Right atrium auricular region (tissue), 2 donors: ENCODE measurements at regions not wholly inside any gene's neighbourhood (a gene's known extent, or its start where the extent isn't known, plus 50 kb on each side); places are given as distances from the start of the nearest gene placed in this dataset.

ENCODE experiments used
- DNase-seq: peaks from one replicate; pipeline ENCODE4 v3.0.0-alpha.2; 2019; ENCODE audit warnings: low spot score
- H3K27ac ChIP-seq, 2 donors: fragments of 200-600 bp; sonication (generic); 1 replicate in 1 of 2; 2 replicates in 1 of 2; pipeline ENCODE4 v1.5.1; 2016 to 2019
- H3K27me3 ChIP-seq, 2 donors: fragments of 200-600 bp; sonication (generic); one replicate each; pipeline versions ENCODE4 v1.5.1 to v1.6.0; 2017 to 2019
- H3K36me3 ChIP-seq: fragments of 200-600 bp; sonication (generic); one replicate; pipeline ENCODE4 v1.5.1; 2016
- H3K4me1 ChIP-seq, 2 donors: fragments of 200-600 bp; sonication (generic); one replicate each; pipeline versions ENCODE4 v1.5.1 to v1.6.0; 2017 to 2019
- H3K4me3 ChIP-seq, 2 donors: fragments of 200-600 bp; sonication (generic); 1 replicate in 1 of 2; 2 replicates in 1 of 2; pipeline ENCODE4 v1.5.1; 2017 to 2019; ENCODE audit warnings: mild to moderate bottlenecking in 1 of 2, moderate library complexity in 1 of 2
- H3K9me3 ChIP-seq, 2 donors: fragments of 200-600 bp; sonication (generic); one replicate each; pipeline ENCODE4 v1.5.1; 2019
- CTCF ChIP-seq, 2 donors: fragments of 200-600 bp; sonication (generic); IDR thresholded peaks; one replicate each; pipeline ENCODE4 v1.5.1; 2019; ENCODE audit warnings: antibody characterized with exemption in 2 of 2

- Histone ChIP-seq H3K4me3 (no peak overlapping the region), H3K27me3 (no peaks in the 10 kb centered on the region), H3K27ac (no peak overlapping the region), H3K36me3 (no peaks in the 10 kb centered on the region), H3K4me1 (no peaks in the 10 kb centered on the region), H3K9me3 (no peaks in the 10 kb centered on the region)
- no peak for TF ChIP-seq CTCF (IDR thresholded peaks at IDR 0.05)
- no peak for DNase-seq
Measured at GRCh38 chr20:17026346-17026745, 200.5 kb upstream of the PCSK2 start.

- no peaks in the 10 kb centered on the region for H3K9me3 ChIP-seq
- no peak for DNase-seq
- no peaks in the 10 kb centered on the region for H3K36me3 ChIP-seq
- no peaks in the 10 kb centered on the region for H3K27me3 ChIP-seq
- TF ChIP-seq CTCF (IDR thresholded peaks at IDR 0.05) = no peak
- H3K27ac ChIP-seq = no peak overlapping the region
- H3K4me1 ChIP-seq = no peaks in the 10 kb centered on the region
- no peak overlapping the region for H3K4me3 ChIP-seq
Measured at GRCh38 chr20:17029698-17030097, 197.1 kb upstream of the PCSK2 start.

- Histone ChIP-seq H3K27me3 (no peaks in the 10 kb centered on the region), H3K27ac (no peak overlapping the region), H3K9me3 (no peaks in the 10 kb centered on the region), H3K4me3 (no peak overlapping the region), H3K36me3 (no peaks in the 10 kb centered on the region), H3K4me1 (no peaks in the 10 kb centered on the region)
- TF ChIP-seq CTCF (IDR thresholded peaks at IDR 0.05) = no peak
- no peak for DNase-seq
Measured at GRCh38 chr20:17036541-17036940, 190.3 kb upstream of the PCSK2 start.

- Histone ChIP-seq H3K4me1 (no peaks in the 10 kb centered on the region), H3K4me3 (no peak overlapping the region), H3K27ac (no peak overlapping the region), H3K36me3 (no peaks in the 10 kb centered on the region), H3K27me3 (no peaks in the 10 kb centered on the region), H3K9me3 (no peaks in the 10 kb centered on the region)
- no peak for DNase-seq
- TF ChIP-seq CTCF (IDR thresholded peaks at IDR 0.05) = no peak
Measured at GRCh38 chr20:17042122-17042521, 184.7 kb upstream of the PCSK2 start.

- TF ChIP-seq CTCF (IDR thresholded peaks at IDR 0.05) = no peak
- Histone ChIP-seq H3K9me3 (no peaks in the 10 kb centered on the region), H3K36me3 (no peaks in the 10 kb centered on the region), H3K27ac (no peak overlapping the region), H3K4me1 (no peaks in the 10 kb centered on the region), H3K4me3 (no peak overlapping the region), H3K27me3 (no peaks in the 10 kb centered on the region)
- DNase-seq = no peak
Measured at GRCh38 chr20:17043323-17043722, 183.5 kb upstream of the PCSK2 start.

GRCh38 chr20:17044891-17045290, 181.9 kb upstream of the PCSK2 start:
- Histone ChIP-seq H3K27me3 (no peaks in the 10 kb centered on the region), H3K9me3 (no peaks in the 10 kb centered on the region), H3K4me1 (no peaks in the 10 kb centered on the region), H3K27ac (no peak overlapping the region), H3K36me3 (no peaks in the 10 kb centered on the region), H3K4me3 (no peak overlapping the region)
- TF ChIP-seq CTCF (IDR thresholded peaks at IDR 0.05) = no peak
- DNase-seq = no peak
